GM21526 (cell line): ENCODE measurements at regions not wholly inside any gene's neighbourhood (a gene's known extent, or its start where the extent isn't known, plus 50 kb on each side); places are given as distances from the start of the nearest gene placed in this dataset.
"Not testable (repeated sequence)": the region's sequence is repeated elsewhere in the genome, so short reads cannot be mapped to it uniquely, and the experiment has no call there.

Experiments used
- ATAC-seq: cut with Tn5 transposase; IDR thresholded peaks from one replicate; pipeline ENCODE4 v1.9.1; 2021; ENCODE audit warnings: moderate library complexity; ENCODE audit not compliant: unreplicated experiment, low FRiP score

DNA sequence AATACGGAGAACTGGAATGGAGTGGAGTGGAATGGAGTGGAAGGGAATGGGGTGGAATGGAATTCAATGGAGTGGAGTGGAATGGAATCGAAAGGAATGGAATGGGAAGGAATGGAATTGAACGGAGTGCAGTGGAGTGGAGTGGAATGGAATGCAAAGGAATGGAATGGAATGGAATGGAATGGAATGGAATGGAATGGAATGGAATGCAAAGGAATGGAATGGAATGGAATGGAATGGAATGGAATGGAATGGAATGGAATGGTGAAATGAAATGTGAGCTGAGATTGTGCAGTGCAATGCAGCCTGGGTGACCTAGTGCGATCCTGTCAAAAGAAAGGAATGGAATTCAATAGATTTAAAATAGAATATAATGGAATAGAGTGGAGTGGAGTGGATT is 357.3 kb upstream of the WSB1 start:
- ATAC-seq: not testable (repeated sequence)

DNA sequence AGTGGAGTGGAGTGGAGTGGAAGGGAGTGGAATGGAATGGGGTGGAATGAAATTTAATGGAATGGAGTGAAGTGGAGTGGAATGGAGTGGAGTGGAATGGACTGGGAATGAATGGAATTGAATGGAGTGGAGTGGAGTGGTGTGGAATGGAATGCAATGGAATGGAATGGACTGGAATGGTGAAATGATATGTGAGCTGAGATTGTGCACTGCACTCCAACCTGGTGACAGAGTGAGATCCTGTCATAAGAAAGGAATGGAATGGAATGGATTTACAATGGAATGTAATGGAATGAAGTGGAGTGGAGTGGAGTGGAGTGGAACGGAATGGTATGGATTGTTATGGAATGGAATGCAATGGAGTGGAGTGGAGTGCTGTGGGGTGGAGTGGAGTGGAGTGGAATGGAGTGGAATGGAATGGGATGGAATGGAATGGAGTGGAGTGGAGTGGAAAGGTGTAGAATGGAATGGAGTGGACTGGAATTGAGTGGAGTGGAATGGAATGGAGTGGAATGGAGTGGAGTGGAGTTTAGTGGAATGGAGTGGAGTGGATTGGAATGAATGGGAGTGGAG is 356.1 kb upstream of the WSB1 start:
- not testable (repeated sequence) for ATAC-seq

DNA sequence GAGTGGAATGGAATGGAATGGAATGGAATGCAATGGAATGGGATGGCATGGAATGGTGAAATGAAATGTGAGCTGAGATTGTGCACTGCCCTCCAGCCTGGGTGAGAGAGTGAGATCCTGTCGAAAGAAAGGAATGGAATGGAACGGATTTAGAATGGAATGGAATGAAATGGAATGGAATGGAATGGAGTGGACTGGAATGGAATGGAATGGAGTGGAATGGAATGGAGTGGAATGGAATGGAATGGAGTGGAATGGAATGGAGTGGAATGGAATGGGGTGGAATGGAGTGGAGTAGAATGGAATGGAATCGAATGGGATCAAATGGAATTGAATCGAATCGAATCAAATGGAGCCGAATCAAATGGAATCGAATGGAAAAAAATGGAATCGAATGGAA is 354.2 kb upstream of the WSB1 start:
- ATAC-seq: not testable (repeated sequence)

DNA sequence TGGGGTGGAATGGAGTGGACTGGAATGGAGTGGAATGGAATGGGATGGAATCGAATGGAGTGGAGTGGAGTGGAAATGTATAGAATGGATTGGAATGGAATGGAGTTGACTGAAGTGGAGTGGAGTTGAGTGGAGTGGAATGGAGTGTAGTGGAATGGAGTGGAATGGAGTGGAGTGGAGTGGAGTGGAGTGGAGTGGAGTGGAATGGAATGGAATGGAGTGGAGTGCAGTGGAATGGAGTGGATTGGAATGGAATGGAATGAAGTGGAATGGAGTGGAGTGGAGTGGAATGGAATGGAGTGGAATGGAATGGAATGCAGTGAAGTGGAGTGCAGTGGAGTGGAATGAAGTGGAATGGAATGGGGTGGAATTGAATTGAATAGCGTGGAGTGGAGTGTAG is 353.3 kb upstream of the WSB1 start:
- not testable (repeated sequence) for ATAC-seq

DNA sequence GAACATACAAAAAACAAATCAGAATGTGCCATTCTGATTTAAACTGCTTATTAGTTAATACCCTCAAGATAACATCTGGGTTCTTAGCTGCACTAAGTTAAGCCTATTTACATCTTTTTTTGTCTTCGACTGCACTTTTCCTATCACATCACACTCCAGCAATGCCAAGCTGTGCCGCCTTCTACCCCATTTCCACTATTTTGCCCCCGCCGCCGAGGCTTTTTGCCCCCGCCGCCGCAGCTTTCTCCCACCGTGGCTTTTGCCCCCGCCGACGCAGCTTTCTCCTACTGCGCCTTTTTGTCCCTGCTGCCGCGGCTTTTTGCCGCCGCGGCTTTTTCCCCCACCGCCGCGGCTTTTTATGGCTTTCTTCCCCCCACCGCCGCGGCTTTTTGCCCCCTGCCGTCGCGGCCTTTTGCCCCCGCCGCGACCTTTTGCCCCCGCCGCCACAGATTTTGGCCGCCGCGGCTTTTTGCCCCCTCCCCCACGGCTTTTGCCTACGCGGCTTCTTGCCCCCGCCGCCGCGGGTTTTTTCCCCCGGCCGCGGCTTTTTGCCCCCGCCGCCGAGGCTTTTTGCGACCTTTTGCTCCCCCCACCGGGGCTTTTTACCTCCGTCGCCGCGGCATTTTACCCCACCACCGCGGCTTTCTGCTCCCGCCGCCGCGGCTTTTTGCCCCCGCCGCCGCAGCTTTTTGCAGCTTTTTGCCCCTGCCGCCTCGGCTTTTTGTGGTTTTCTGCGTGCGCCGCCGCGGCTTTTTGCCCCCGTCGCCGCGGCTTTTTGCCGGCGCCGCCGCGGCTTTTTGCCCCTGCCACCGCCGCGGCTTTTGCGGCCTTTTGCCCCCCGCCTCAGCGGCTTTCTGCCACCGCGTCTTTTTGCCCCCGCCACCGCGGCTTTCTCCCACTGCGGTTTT is 331.4 kb upstream of the WSB1 start:
- ATAC-seq: no peak

DNA sequence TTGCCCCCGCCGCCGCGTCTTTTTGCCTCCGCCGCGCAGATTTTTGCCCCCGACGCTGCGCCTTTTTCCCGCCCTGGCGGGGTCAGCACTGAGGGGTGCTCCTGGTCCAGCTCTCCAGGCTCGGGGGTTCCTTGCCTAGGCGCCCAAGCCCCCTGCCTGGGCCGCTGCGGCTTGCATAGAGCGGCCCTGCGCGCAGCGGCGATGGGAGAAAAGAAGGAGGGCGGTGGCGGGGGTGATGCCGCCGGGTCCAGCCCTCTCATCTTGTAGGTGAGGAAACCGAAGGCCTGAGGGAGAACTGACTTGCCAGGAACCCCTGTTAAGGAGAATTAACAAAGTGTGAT is 330.8 kb upstream of the WSB1 start:
- ATAC-seq: no peak

DNA sequence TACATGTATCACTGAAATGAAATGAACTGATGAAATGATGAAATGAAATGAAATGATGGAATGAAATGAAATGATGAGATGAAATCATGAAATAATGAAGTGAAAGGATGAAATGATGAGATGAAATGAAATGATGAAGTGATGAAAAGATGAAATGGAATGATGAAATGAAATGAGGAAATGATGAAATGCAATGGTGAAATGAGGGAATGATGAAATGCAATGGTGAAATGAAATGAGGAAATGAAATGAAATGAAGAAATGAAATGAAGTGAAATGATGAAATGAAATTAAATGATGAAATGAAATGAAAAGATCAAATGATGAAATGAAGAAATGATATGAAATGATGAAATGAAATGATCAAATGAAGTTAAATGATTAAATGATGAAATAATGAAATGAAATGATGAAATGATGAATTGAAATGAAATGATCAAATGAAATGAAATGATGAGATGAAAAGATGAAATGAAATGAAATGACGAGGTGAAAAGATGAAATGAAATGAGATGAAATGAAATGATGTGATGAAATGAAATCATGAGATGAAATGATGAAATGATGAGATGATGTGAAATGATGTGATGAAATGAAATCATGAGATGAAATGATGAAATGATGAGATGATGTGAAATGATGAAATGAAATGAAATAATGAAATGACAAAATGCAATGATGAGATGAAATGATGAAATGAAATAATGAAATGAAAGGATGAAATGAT is 327.9 kb upstream of the WSB1 start:
- not testable (repeated sequence) for ATAC-seq

DNA sequence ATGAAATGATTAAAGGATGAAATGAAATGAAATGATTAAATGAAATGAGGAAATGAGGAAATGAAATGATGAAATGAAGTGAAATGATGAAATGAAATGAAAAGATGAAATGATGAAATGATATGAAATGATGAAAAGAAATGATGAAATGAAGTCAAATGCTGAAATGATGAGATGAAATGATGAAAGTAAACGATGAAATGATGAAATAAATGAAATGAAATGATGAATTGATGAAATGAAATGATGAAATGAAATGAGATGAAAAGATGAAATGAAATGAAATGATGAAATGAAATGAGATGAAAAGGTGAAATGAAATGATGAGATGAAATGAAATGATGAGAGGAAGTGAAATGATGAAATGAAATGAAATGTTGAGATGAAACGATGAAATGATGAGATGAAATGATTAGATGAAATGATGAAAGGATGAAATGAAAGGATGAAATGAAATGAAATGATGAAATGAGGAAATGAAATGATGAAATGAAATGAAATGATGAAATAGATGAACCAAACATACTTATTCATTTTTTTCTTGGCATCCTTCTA is 327.2 kb upstream of the WSB1 start:
- not testable (repeated sequence) for ATAC-seq

DNA sequence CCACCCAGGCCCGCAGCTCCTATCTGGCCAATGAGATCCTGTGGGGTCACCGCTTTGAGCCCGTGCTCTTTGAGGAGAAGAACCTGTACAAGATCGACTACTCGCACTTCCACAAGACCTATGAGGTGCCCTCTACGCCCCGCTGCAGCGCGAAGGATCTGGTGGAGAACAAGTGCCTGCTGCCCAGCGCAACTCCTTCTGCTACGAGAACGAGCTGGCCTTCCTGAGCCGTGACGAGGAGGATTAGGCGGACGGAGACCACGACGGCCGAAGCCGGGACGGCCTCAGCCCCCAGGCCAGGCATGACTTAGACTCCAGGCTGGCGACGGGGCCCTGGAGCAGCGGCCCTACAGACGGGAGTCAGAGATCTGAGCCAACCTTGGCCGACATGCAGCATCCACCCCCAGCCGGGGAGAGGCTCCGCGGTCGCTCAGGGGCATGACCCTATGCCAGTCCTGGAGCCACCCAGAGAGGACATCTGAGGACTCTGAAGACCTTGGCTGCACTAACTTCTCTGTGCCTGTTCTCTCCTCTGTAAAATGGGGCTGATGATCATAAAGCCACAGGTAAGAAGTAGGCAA is 312.0 kb upstream of the WSB1 start:
- not testable (repeated sequence) for ATAC-seq

DNA sequence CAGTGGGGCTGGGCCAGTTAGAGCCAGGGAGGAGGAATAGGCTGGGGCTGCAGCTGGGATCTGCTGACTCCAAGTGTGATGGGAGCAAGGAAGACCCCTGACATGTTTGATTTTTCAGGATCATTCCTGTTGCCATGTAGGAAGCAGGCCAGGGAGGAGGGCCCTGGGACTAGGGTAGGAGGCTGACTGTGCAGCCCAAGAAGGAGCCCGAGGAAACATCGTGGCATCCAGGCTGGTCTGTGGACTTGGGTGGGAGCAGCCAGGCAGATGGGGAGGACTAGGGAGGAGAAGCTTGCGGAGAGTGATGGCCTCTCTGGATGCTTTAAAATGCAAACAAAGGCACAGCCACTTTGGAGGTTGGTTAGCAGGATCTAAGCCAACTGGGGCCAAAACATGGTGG is 311.4 kb upstream of the WSB1 start:
- ATAC-seq: not testable (repeated sequence)

DNA sequence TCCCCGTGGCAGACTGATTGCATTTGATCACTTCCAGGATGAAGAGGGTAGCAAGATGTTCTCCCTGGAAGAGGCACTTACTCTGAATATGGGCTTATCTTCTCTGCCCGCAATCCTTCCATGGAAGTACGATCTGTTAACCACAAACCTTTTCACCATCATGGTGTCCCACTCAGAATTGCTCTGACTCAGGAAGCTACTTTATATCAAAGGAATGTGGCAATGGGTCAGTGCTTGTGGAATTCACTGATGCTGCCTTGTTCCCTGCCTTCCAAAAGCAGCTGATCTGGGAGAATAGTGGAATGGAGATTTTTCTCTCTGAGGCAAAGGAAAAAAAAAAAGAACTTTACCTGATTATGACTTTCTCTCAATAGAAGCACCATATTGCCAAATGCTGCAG is 306.1 kb upstream of the WSB1 start:
- ATAC-seq: not testable (repeated sequence)

DNA sequence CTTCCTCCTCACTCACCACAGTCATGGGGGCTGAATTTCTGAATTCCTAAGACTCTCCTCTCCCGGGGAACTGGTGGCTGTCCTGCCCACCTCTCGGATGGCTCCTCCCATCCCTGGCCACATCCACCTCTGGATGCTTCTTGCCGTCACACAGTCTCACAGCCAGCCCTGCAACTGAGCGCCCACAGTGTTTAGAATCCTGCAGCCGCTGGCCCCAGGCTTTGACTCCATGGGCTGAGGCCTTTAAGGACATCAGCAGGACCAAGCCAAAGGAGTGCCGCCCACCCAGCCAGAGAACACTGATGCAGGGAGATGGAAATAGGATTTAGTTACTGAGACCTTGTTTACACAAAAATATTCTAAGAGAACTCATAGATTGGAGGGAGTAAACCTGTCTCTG is 299.3 kb upstream of the WSB1 start:
- not testable (repeated sequence) for ATAC-seq

DNA sequence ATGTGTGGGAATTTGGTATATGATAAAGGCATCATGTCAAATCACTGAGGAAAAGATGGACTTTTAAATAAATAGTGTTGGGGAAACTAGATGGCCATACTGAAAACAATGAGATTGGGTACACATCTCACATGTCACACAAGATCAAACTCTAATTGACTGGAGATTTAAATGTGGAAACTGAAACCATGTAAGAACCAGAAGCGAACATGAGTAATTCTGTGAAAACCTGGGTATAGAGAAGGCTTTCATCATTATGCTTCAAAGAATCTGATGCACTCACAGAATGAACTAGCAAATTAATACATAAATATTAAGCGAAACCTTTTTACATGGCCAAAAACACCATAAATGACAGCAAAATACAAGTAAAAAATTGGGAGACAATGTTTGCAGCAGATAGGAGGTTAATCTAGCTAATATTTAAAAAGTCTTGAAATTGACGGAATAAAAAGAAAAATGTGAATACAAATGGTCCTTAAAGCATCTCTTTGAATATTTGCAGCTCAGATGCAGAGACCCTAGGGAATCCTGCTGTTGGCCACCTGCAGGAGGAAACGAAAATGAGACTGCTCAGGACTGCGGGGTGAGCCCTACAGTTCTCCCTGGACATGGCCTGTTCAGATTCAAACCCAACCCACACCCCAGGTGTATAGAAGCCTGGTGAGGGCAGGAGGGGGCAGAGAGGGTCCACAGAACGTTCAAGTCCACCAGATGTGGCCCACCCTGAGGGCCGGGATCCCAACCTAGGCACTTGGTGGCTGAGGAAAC is 297.6 kb upstream of the WSB1 start:
- not testable (repeated sequence) for ATAC-seq

DNA sequence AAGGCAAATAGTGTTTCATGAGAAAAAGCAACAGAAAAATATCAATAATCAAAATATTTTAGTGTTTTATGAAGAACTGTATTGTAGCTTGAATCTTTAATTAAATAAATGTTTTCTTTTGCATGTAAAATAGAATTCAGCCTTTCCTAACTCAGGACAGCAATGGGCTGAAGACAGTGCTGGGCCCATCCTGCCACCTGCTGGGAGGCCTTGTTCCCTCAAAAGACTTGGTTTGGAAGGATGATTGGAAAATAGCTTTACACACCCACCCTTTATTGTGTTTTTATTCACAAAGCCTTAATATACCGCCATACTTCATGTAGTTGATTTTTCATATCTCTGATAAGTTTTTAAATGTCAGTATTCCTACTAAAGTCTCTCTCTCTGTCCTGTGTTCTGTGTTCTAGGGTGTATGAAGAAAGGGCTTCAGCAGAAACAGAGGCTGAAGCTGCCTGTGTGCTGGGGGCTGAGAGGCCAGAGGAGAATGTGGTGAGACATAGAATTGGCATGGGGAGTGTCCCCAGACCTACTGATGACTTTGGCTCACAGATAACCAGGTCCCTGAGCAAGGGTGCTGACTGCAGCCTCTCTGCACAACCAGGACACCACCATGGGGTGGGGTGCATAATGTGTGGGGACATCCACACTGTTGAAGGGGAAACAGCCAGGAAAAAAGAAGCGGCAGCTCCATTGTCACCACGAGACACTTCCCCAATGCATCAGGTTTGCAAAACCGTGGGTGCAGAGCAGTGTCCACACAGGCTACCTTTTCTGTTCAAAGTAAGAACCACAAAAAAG is 286.0 kb upstream of the WSB1 start:
- ATAC-seq: not testable (repeated sequence)

DNA sequence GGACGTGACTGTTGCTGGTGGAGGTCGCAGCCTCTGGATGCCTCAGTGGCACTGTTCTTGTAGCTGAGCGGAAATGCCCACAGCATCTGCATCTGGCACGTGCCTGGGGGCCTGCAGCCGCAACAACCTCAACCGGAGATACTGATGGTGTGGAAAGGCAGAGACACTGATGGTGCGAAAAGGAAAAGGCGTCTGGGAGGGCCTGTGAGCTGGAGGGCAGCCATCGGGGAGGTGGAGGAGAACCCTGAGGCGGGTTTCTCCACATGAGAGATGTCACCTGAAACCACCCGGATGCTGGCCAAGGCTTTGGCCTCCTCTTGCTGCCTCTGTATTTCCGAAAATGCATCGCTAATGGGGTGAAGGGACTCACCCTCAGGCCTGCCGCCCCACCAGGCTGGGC is 284.8 kb upstream of the WSB1 start:
- ATAC-seq: no peak

DNA sequence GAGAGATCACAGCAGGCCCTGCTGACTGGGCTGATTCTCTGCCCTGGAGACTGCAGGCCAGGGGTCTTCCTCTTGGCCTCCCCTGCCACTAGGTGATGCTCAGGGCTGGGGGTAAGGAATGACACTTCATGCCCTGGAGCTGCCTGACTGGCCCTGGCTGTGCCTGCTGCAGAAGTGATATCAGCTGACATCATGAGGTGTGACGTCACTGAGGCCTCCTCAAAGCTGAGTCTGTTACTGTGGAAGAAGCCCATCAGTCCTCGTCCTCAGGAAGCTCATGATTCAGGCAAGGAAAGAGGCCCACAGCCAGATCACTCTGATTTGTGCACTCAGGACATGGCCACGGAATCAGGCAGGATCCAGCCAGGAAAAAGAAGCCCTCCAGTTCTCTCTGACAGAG is 283.8 kb upstream of the WSB1 start:
- not testable (repeated sequence) for ATAC-seq

DNA sequence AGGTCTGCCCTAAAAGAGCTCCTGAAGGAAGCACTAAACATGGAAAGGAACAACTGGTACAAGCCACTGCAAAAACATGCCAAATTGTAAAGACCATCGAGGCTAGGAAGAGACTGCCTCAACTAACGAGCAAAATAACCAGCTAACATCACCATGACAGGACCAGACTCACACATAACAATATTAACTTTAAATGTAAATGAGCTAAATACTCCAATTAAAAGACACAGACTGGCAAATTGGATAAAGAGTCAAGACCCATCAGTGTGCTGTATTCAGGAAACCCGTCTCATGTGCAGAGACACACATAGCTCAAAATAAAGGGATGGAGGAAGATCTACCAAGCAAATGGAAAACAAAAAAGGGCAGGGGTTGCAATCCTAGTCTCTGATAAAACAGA is 263.4 kb upstream of the WSB1 start:
- not testable (repeated sequence) for ATAC-seq

DNA sequence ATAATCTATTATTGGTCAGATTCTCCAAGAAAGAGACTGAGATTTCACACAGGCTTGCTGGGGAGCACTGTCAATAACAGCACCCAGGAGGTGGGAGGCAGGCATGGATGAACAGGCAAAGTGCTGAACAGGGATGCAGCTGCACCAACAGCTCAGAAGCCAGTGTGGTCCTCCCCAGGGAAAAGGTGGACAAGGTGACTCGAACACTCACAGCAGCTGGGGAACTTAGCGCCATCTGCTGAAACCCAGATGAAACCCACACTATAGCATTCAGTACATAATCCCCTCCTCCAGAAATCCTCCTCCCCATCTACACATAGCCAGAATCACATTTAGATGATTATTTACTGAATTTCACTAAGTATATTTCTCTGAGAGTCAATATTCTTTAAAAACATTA is 255.2 kb upstream of the WSB1 start:
- ATAC-seq: no peak

DNA sequence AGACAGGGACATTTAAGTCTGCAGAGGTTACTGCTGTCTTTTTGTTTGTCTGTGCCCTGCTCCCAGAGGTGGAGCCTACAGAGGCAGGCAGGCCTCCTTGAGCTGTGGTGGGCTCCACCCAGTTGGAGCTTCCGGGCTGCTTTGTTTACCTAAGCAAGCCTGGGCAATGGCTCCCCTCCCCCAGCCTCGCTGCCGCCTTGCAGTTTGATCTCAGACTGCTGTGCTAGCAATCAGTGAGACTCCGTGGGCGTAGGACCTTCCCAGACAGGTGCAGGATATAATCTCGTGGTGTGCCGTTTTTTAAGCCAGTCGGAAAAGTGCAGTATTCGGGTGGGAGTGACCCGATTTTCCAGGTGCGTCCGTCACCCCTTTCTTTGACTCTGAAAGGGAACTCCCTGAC is 248.9 kb upstream of the WSB1 start:
- not testable (repeated sequence) for ATAC-seq
